ENCODE measurements at regions not wholly inside any gene's neighbourhood (a gene's known extent, or its start where the extent isn't known, plus 50 kb on each side); places are given as distances from the start of the nearest gene placed in this dataset.

DNA sequence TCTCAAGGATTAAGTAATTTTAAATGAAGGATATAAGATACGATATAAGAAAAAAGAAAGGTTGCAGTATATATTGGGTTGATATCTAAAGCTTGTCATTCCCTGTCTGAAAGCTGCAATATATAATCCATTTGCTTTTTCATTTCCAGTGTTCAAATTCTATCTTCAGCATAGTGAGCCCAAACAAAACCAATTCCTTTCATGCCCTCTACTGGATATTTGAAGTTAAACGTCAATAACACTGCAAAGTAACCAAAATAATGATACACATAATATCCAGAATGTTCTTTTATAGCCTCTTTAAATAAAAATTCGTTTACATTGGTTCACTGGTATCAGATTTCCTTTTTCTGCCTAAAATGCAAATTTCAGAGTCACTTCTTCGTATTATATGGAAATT lies 64.5 kb upstream of the DAAM1 start:
- Histone ChIP-seq H3K56ac (replicated peaks; ENCODE audit: insufficient read length, low read depth, low read length) (no peak overlapping the region), H3K36me3 (ENCODE audit: control insufficient read depth in 2 of 4, insufficient read depth in 4 of 4, low read length in 3 of 4) (no peaks in the 10 kb centered on the region), H3K9ac (replicated peaks in 1 of 4; ENCODE audit: extremely low read depth in 1 of 4, low read depth in 3 of 4, low read length in 3 of 4) (no peak overlapping the region), H3K79me2 (ENCODE audit: control insufficient read depth in 1 of 2, insufficient read depth in 2 of 2, low read length in 2 of 2) (no peaks in the 10 kb centered on the region), H3K27ac (ENCODE audit: low read depth, low read length) (no peak overlapping the region), H3K4ac (replicated peaks; ENCODE audit: insufficient read length, low read depth, low read length) (no peak overlapping the region), H3K4me3 (ENCODE audit: extremely low read depth in 1 of 4, insufficient read depth in 2 of 4, low read depth in 3 of 4, low read length in 4 of 4) (no peak overlapping the region), H3K9me3 (ENCODE audit: insufficient read depth in 2 of 2, low read depth in 1 of 2, low read length in 1 of 2) (no peaks in the 10 kb centered on the region), H3K18ac (ENCODE audit: extremely low read depth, low read length) (no peak overlapping the region), H2BK20ac (ENCODE audit: low read length) (no peak overlapping the region), H4K5ac (ENCODE audit: insufficient read length, low read depth, low read length) (no peak overlapping the region), H3K4me1 (replicated peaks in 1 of 4; ENCODE audit: control insufficient read depth in 3 of 4, insufficient read depth in 4 of 4, low read length in 3 of 4) (no peaks in the 10 kb centered on the region), H3K23me2 (ENCODE audit: low read depth, low read length) (no peaks in the 10 kb centered on the region), H2BK120ac (replicated peaks; ENCODE audit: low read depth, low read length) (no peak overlapping the region), H2BK12ac (ENCODE audit: low read depth, low read length) (no peak overlapping the region), H2AFZ (ENCODE audit: low read length) (no peak overlapping the region), H2AK5ac (ENCODE audit: low read depth, low read length) (no peak overlapping the region), H2BK15ac (ENCODE audit: low read length) (no peak overlapping the region), H4K8ac (ENCODE audit: extremely low read depth, insufficient read depth, low read length) (no peak overlapping the region), H3K27me3 (replicated peaks in 1 of 4; ENCODE audit: control insufficient read depth in 3 of 4, extremely low read depth in 1 of 4, insufficient read depth in 3 of 4, low read length in 3 of 4) (no peaks in the 10 kb centered on the region), H3K4me2 (ENCODE audit: insufficient read depth in 1 of 2, low read depth in 2 of 2, low read length in 2 of 2) (no peak overlapping the region), H3K23ac (ENCODE audit: insufficient read length) (no peak overlapping the region), H3K79me1 (ENCODE audit: low read depth, low read length) (no peaks in the 10 kb centered on the region), H3K14ac (ENCODE audit: insufficient read length) (no peak overlapping the region), H2BK5ac (ENCODE audit: low read depth, low read length) (no peak overlapping the region), H4K91ac (replicated peaks; ENCODE audit: insufficient read length, low read length) (no peak overlapping the region), H4K20me1 (replicated peaks in 1 of 2; ENCODE audit: control insufficient read depth in 1 of 2, insufficient read depth in 2 of 2, low read length in 2 of 2) (no peaks in the 10 kb centered on the region)
- ChIA-PET CTCF (ENCODE audit: partially characterized antibody) (interaction anchor here (0.6 to 7.4 kb wide), 19 partner anchors 10 to 1694 kb away, joined by 3 to 66 read pairs (median 4); partner anchors contain the start of genes JKAMP and L3HYPDH), POLR2A (ENCODE audit: partially characterized antibody) (no interaction called here)
- WGBS, 2 experiments (ENCODE audit: extremely low coverage in 1 of 2, insufficient coverage in 1 of 2, insufficient read length in 1 of 2, insufficient replicate concordance in 2 of 2, low coverage in 1 of 2, low lambda C conversion rate in 2 of 2, missing lambda C conversion rate in 1 of 2), result 66 to 100% methylated on average over 1 to 4 of the region's 4 CpGs
- no peak for TF ChIP-seq BCL11A (IDR thresholded peaks at IDR 0.05; ENCODE audit: low read depth in 2 of 2, low read length in 2 of 2)
- peak; percentile 45 to 50 for TF ChIP-seq RAD21 (IDR thresholded peaks at IDR 0.05 in 1 of 2, conservative IDR thresholded peaks at IDR 0.05 in 1 of 2; ENCODE audit: low read depth in 2 of 2, low read length in 2 of 2)
- no peak for TF ChIP-seq SAP30 (IDR thresholded peaks at IDR 0.05; ENCODE audit: insufficient read depth, insufficient replicate concordance, low read length)
- no peak for TF ChIP-seq EGR1 (IDR thresholded peaks at IDR 0.05; ENCODE audit: borderline replicate concordance, low read depth, low read length)
- no peak for TF ChIP-seq SP2 (IDR thresholded peaks at IDR 0.05; ENCODE audit: low read length)
- TF ChIP-seq, protein P1, sequence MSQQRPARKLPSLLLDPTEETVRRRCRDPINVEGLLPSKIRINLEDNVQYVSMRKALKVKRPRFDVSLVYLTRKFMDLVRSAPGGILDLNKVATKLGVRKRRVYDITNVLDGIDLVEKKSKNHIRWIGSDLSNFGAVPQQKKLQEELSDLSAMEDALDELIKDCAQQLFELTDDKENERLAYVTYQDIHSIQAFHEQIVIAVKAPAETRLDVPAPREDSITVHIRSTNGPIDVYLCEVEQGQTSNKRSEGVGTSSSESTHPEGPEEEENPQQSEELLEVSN (IDR thresholded peaks at IDR 0.05), result no peak
- no peak for TF ChIP-seq SP4 (IDR thresholded peaks at IDR 0.05; ENCODE audit: low read length)
- TF ChIP-seq, protein P2, sequence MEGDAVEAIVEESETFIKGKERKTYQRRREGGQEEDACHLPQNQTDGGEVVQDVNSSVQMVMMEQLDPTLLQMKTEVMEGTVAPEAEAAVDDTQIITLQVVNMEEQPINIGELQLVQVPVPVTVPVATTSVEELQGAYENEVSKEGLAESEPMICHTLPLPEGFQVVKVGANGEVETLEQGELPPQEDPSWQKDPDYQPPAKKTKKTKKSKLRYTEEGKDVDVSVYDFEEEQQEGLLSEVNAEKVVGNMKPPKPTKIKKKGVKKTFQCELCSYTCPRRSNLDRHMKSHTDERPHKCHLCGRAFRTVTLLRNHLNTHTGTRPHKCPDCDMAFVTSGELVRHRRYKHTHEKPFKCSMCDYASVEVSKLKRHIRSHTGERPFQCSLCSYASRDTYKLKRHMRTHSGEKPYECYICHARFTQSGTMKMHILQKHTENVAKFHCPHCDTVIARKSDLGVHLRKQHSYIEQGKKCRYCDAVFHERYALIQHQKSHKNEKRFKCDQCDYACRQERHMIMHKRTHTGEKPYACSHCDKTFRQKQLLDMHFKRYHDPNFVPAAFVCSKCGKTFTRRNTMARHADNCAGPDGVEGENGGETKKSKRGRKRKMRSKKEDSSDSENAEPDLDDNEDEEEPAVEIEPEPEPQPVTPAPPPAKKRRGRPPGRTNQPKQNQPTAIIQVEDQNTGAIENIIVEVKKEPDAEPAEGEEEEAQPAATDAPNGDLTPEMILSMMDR (IDR thresholded peaks at IDR 0.05; ENCODE audit: control extremely low read depth in 1 of 3, insufficient read depth in 1 of 3, low read depth in 1 of 3, low read length in 3 of 3), result peak in 1 of 3 experiments; percentile 13; a peak in 2 of 4 replicates
- no peak for DNase-seq (ENCODE audit: low read depth in 1 of 2, low spot score in 2 of 2)
- FAIRE-seq, result no peak
